Endothelial cell of umbilical vein (primary cell): ENCODE measurements at regions not wholly inside any gene's neighbourhood (a gene's known extent, or its start where the extent isn't known, plus 50 kb on each side); places are given as distances from the start of the nearest gene placed in this dataset.

Experiments
- BruUV-seq: library from RNA; stranded (reverse); fragments of 400-500 nt; replicated peaks from 2 replicates; lab custom pipeline; 2021; lab: Mats Ljungman, UMichigan
- CTCF ChIA-PET: fragments of 300-600, 350-600 bp; sonication (Branson Sonifier 250); formaldehyde crosslinking; loops from one replicate; lab custom pipeline; 2021; ENCODE audit warnings: antibody characterized with exemption, inconsistent platforms; lab: Charles Lee
- POLR2A ChIA-PET: fragments of 300-600, 350-600 bp; sonication (Branson Sonifier 250); formaldehyde crosslinking; loops from one replicate; lab custom pipeline; 2021; ENCODE audit warnings: antibody characterized with exemption, inconsistent platforms; lab: Charles Lee
- DNase-seq: peaks from one replicate; pipeline ENCODE4 v3.0.0-alpha.2; 2011; ENCODE audit warnings: low read depth, low spot score
- FAIRE-seq: peaks from 2 replicates; lab custom pipeline; 2011; peaks lifted over from hg19 to GRCh38; lab: Jason Lieb, UNC
- H2AFZ ChIP-seq: 2 replicates; pipeline ENCODE4 v1.6.0; 2012; ENCODE audit warnings: low read depth, low read length, control low read depth, inconsistent platforms
- H3K27ac ChIP-seq: 2 replicates; pipeline ENCODE4 v1.5.1; 2011; ENCODE audit warnings: low read depth, mild to moderate bottlenecking, control low read depth, low read length, moderate library complexity; ENCODE audit not compliant: insufficient read depth
- H3K27me3 ChIP-seq, 2 experiments: 2 replicates each; pipeline versions ENCODE4 v1.6.0 to v1.6.1; 2011; ENCODE audit warnings: low read length in 2 of 2, mixed read lengths in 1 of 2; ENCODE audit not compliant: control insufficient read depth in 2 of 2, insufficient read depth in 2 of 2
- H3K36me3 ChIP-seq, 2 experiments: 2 replicates in 1 of 2; 3 replicates in 1 of 2; pipeline ENCODE4 v1.5.1; 2011; ENCODE audit warnings: low read length in 2 of 2, mild to moderate bottlenecking in 1 of 2, moderate library complexity in 1 of 2; ENCODE audit not compliant: control insufficient read depth in 2 of 2, insufficient read depth in 2 of 2; ENCODE audit errors: extremely low read depth in 1 of 2
- H3K4me1 ChIP-seq: 3 replicates; pipeline ENCODE4 v1.5.1; 2011; ENCODE audit warnings: mild to moderate bottlenecking, low read length; ENCODE audit not compliant: control insufficient read depth, insufficient read depth; ENCODE audit errors: extremely low read depth
- H3K4me2 ChIP-seq: 2 replicates; pipeline ENCODE4 v1.6.1; 2011; ENCODE audit warnings: low read length, control low read depth, mixed read lengths; ENCODE audit not compliant: insufficient read depth
- H3K4me3 ChIP-seq, 3 experiments: fragments of 200-600 bp in 1 of 3; sonication (generic), shearing (Covaris generic) in 1 of 3; replicated peaks in 1 of 3; 2 replicates each; pipeline ENCODE4 v1.5.1; 2011 to 2016; ENCODE audit warnings: control low read depth in 3 of 3, low read length in 3 of 3, mild to moderate bottlenecking in 2 of 3, inconsistent platforms in 1 of 3, low read depth in 1 of 3, moderate library complexity in 1 of 3; ENCODE audit not compliant: insufficient read depth in 1 of 3
- H3K79me2 ChIP-seq: 2 replicates; pipeline ENCODE4 v1.6.0; 2012; ENCODE audit warnings: low read length, inconsistent platforms; ENCODE audit not compliant: control insufficient read depth, insufficient read depth
- H3K9ac ChIP-seq: replicated peaks from 2 replicates; pipeline ENCODE3; 2011; ENCODE audit warnings: low read length, control low read depth; ENCODE audit not compliant: insufficient read depth; ENCODE audit errors: extremely low read depth
- H3K9me1 ChIP-seq: replicated peaks from 3 replicates; pipeline ENCODE4 v1.6.0; 2011; ENCODE audit warnings: mild to moderate bottlenecking, low read length; ENCODE audit not compliant: control insufficient read depth, insufficient read depth; ENCODE audit errors: extremely low read depth
- H3K9me3 ChIP-seq: replicated peaks from 2 replicates; pipeline ENCODE4 v1.5.1; 2012; ENCODE audit warnings: low read length, inconsistent platforms; ENCODE audit not compliant: control insufficient read depth, insufficient read depth
- H4K20me1 ChIP-seq: replicated peaks from 2 replicates; pipeline ENCODE3; 2011; ENCODE audit warnings: mild to moderate bottlenecking, low read length; ENCODE audit not compliant: control insufficient read depth, insufficient read depth; ENCODE audit errors: extremely low read depth
- EZH2 ChIP-seq: IDR thresholded peaks from 2 replicates; pipeline ENCODE4 v1.6.1; 2012; ENCODE audit warnings: borderline replicate concordance, low read depth, mild to moderate bottlenecking, moderate library complexity, low read length, inconsistent platforms; ENCODE audit not compliant: severe bottlenecking
- FOS ChIP-seq: IDR thresholded peaks from 2 replicates; pipeline ENCODE4 v1.6.1; 2011; ENCODE audit warnings: mild to moderate bottlenecking, low read length, moderate library complexity, borderline replicate concordance; ENCODE audit not compliant: insufficient read depth
- GATA2 ChIP-seq: IDR thresholded peaks from 2 replicates; pipeline ENCODE4 v1.7.0; 2011; ENCODE audit warnings: low read depth, mild to moderate bottlenecking, moderate library complexity, mixed read lengths, low read length; ENCODE audit not compliant: insufficient read length, insufficient read depth
- JUN ChIP-seq: IDR thresholded peaks from 2 replicates; pipeline ENCODE4 v1.6.1; 2011; ENCODE audit warnings: borderline replicate concordance, low read depth; ENCODE audit not compliant: insufficient read length, insufficient read depth
- MYC ChIP-seq: IDR thresholded peaks from one replicate; pipeline ENCODE4 v1.6.1; 2011; ENCODE audit warnings: mild to moderate bottlenecking, low read depth, low read length
- POLR2A ChIP-seq: IDR thresholded peaks from 2 replicates; pipeline ENCODE4 v1.6.1; 2012; ENCODE audit warnings: low read depth, mild to moderate bottlenecking, control low read depth, low read length
- POLR2AphosphoS5 ChIP-seq: IDR thresholded peaks from 2 replicates; pipeline ENCODE4 v1.6.1; 2012; ENCODE audit warnings: low read depth, mild to moderate bottlenecking, control low read depth, low read length, moderate library complexity; ENCODE audit not compliant: insufficient read depth
- dilution Hi-C: fragments of 300-500 bp; cut with MboI; formaldehyde crosslinking; loops from one replicate; pipeline ENCODE4 v1.15.0; 2019; ENCODE audit warnings: low sequenced_read_pairs; ENCODE audit not compliant: extremely low pct_ligation_motif_present
- intact Hi-C: fragments of 100-400 bp; cut with micrococcal nuclease; formaldehyde crosslinking; loops from one replicate; pipeline ENCODE4 v1.10.0; 2022
- TF ChIP-seq, protein P1 (sequence below): IDR thresholded peaks from 2 replicates; pipeline ENCODE4 v1.6.1; 2011; ENCODE audit not compliant: insufficient read depth, insufficient read length
- TF ChIP-seq, protein P2 (sequence below), 2 donors: IDR thresholded peaks; 1 replicate in 1 of 2; 2 replicates in 1 of 2; pipeline ENCODE4 v1.5.1; 2011; ENCODE audit warnings: low read length in 2 of 2, mild to moderate bottlenecking in 2 of 2, moderate library complexity in 2 of 2, control low read depth in 1 of 2, inconsistent platforms in 1 of 2, low read depth in 1 of 2; ENCODE audit not compliant: insufficient read depth in 1 of 2; ENCODE audit errors: extremely low read depth in 1 of 2

DNA sequence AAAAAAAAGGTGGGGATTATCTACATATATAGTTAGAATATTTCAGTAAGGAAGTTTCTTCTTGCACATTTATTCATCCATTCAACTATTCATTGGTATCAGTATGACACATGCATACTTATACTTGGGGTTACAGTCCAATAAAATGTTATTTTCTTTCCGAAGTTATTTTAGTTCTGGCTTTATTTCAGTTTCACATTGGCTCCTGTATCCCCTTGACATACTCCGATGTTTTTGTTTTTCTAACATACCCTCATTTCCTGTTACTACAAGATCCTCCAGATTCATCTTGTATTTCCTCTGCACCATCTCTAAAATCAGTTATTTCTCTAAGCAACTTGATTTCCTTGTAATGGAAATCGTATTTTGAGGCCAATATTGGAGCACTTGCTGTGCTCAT is 435.5 kb upstream of the MON1B start:
- Histone ChIP-seq H3K36me3 (no peaks in the 10 kb centered on the region), H4K20me1 (no peaks in the 10 kb centered on the region), H3K9me3 (no peaks in the 10 kb centered on the region), H3K4me2 (no peak overlapping the region), H3K27ac (no peak overlapping the region), H3K4me3 (no peak overlapping the region), H3K9ac (no peak overlapping the region), H3K4me1 (no peaks in the 10 kb centered on the region), H3K79me2 (no peaks in the 10 kb centered on the region), H3K27me3 (no peaks in the 10 kb centered on the region), H2AFZ (no peak overlapping the region), H3K9me1 (no peaks in the 10 kb centered on the region)
- POLR2A ChIA-PET, result no interaction called here
- CTCF ChIA-PET, result no interaction called here
- no TSS peak for BruUV-seq
- dilution Hi-C loops (no loop called here), intact Hi-C loops (no loop called here)
- DNase-seq (no peak), FAIRE-seq (no peak)
- TF ChIP-seq, protein P1, sequence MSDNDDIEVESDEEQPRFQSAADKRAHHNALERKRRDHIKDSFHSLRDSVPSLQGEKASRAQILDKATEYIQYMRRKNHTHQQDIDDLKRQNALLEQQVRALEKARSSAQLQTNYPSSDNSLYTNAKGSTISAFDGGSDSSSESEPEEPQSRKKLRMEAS, result no peak
- TF ChIP-seq FOS, result no peak
- no peak for TF ChIP-seq POLR2A
- TF ChIP-seq GATA2, result no peak
- no peak for TF ChIP-seq EZH2
- TF ChIP-seq MYC, result no peak
- TF ChIP-seq JUN, result no peak
- TF ChIP-seq, protein P2, sequence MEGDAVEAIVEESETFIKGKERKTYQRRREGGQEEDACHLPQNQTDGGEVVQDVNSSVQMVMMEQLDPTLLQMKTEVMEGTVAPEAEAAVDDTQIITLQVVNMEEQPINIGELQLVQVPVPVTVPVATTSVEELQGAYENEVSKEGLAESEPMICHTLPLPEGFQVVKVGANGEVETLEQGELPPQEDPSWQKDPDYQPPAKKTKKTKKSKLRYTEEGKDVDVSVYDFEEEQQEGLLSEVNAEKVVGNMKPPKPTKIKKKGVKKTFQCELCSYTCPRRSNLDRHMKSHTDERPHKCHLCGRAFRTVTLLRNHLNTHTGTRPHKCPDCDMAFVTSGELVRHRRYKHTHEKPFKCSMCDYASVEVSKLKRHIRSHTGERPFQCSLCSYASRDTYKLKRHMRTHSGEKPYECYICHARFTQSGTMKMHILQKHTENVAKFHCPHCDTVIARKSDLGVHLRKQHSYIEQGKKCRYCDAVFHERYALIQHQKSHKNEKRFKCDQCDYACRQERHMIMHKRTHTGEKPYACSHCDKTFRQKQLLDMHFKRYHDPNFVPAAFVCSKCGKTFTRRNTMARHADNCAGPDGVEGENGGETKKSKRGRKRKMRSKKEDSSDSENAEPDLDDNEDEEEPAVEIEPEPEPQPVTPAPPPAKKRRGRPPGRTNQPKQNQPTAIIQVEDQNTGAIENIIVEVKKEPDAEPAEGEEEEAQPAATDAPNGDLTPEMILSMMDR (IDR thresholded peaks at IDR 0.05; ENCODE audit: extremely low read depth in 1 of 2, insufficient read depth in 1 of 2, low read depth in 1 of 2, low read length in 2 of 2), result no peak
- no peak for TF ChIP-seq POLR2AphosphoS5
